GM12864 (cell line): ENCODE measurements at regions not wholly inside any gene's neighbourhood (a gene's known extent, or its start where the extent isn't known, plus 50 kb on each side); places are given as distances from the start of the nearest gene placed in this dataset.

ENCODE experiments used
- DNase-seq: peaks from one replicate; pipeline ENCODE4 v3.0.0-alpha.2; 2011; ENCODE audit warnings: low read depth
- H3K4me3 ChIP-seq: 2 replicates; pipeline ENCODE4 v1.5.1; 2011; ENCODE audit warnings: mild to moderate bottlenecking, low read depth, low read length, control low read depth
- TF ChIP-seq, protein P1 (sequence below): IDR thresholded peaks from 2 replicates; pipeline ENCODE4 v1.5.1; 2011; ENCODE audit warnings: low read depth, mild to moderate bottlenecking, moderate library complexity, low read length, control low read depth, inconsistent platforms; ENCODE audit errors: missing control alignments

DNA sequence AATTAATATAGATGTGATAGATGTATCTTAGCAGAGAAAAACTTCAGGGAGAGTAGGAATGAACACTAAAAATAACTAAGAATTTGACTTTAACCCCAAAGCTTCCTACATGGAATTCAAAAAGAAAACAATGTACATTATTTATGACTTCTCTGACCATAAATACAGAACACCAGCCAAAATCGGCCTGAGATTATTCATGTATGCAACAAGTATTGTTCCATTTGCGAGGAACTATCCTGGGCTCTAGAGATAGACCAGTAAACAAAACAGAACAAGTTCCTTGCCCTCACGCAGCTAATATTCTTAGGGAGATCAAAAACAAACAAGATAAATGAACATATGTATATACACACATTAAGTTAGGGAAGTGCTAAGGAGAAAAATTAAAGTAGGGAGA, 432.3 kb upstream of the SOX5 start:
- no peak overlapping the region for H3K4me3 ChIP-seq
- TF ChIP-seq, protein P1, sequence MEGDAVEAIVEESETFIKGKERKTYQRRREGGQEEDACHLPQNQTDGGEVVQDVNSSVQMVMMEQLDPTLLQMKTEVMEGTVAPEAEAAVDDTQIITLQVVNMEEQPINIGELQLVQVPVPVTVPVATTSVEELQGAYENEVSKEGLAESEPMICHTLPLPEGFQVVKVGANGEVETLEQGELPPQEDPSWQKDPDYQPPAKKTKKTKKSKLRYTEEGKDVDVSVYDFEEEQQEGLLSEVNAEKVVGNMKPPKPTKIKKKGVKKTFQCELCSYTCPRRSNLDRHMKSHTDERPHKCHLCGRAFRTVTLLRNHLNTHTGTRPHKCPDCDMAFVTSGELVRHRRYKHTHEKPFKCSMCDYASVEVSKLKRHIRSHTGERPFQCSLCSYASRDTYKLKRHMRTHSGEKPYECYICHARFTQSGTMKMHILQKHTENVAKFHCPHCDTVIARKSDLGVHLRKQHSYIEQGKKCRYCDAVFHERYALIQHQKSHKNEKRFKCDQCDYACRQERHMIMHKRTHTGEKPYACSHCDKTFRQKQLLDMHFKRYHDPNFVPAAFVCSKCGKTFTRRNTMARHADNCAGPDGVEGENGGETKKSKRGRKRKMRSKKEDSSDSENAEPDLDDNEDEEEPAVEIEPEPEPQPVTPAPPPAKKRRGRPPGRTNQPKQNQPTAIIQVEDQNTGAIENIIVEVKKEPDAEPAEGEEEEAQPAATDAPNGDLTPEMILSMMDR = no peak
- DNase-seq = no peak

- TF ChIP-seq, protein P1 = no peak
- no peak overlapping the region for H3K4me3 ChIP-seq
- DNase-seq = no peak
These were observed 430.5 kb upstream of the SOX5 start for GRCh38 chr12:24379861-24380521.

DNA sequence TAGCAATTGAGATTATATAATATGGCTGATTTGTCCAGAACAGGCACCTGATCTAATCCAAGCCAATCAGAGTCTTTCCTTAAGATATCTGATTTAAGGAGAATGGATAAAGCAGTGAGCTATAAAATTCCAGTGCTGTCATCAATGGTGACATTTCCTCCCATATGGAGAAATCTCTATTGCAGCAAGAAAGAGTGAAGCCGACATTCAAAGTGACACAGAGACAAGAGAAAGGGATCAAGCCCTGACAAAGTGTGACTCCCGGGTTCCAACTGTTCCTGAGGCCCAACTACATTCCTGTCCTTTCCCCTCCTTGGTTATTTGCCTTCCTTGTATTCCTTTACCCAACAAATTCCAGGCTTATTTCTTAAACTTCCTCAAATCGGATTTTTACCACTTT, 430.0 kb upstream of the SOX5 start:
- no peak for DNase-seq
- H3K4me3 ChIP-seq = no peak overlapping the region
- TF ChIP-seq, protein P1 = no peak

DNA sequence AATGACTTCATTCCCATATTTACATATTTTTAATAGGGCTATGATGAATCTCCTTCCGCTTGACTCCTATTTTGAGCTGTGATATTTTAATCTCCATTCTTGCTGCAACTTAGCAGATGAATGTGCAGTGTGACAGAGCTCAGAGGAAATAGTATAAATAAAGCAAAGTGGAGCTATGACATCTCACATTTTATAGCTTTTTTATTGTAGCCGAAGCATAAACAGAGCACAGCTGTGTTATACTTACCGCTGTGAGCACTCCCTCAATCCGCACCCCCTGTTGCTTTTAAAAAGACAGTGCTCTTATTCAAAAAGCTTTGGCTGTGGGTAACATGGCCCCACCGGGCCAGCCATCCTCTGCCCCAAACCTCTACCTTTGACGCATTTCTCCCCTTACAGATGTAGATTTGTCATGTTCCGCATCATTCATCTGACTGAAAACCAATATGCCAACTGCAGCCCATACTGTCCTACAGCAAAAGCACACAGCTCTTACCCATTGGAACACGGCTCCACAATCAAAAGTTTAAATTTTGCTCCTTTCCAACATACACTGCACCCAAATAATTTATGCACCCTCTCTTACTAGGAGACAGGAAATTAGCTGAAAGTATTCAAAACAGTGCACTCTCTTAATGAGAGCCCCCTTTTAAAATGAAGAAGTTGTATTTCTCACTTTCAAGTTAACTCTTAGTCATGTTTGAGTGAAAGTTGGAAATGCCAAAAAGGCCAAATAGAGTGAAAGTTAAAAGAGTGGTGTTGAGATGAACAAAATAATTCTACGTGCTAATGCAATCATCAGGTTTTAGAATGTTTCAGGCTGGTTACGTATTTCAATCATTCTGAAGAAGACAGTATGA, 429.3 kb upstream of the SOX5 start:
- TF ChIP-seq, protein P1 = no peak
- H3K4me3 ChIP-seq = no peak overlapping the region
- no peak for DNase-seq

DNA sequence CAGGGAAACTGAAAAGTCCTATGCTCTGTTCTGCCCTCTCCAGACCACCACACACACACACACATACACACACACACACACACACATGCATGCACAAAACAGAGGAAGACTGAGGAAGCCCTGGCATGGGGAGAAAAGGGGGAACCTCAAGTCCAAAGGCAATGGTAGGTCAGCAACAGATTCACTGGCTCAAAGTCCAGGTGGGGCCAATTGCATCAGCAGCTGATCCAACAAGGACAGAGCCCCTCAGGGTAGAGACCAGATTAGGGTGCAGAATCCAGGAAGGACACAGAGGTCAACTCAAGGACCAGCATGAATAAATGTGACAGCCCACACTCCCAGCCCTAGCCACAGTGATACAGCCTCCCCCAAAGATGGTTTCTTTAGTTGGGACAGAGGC, 425.0 kb upstream of the SOX5 start:
- H3K4me3 ChIP-seq = no peak overlapping the region
- TF ChIP-seq, protein P1 = no peak
- DNase-seq = no peak

DNA sequence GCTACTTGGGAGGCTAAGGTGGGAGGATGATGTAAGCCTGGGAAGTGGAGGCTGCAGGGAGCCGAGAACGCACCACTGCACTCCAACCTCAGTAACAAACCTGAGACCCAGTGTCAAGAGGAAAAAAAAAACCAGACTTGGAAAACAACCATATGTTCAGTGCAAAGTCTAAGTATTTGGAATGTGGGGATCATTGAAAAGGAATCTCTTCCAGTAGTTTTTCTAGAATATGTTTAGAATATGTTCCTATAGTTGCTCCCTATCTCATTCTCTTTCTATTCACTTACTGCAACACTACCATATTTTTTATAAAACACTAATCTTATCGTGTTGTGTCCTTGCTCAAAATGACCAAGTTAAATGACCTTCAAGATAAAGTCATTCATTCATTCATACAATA, 423.5 kb upstream of the SOX5 start:
- DNase-seq = no peak
- TF ChIP-seq, protein P1 = no peak

More for the DNA sequence above, 423.5 kb upstream of the SOX5 start:
- H3K4me3 ChIP-seq = no peak overlapping the region
